ENCODE measurements at regions not wholly inside any gene's neighbourhood (a gene's known extent, or its start where the extent isn't known, plus 50 kb on each side); places are given as distances from the start of the nearest gene placed in this dataset.

- CTCF ChIA-PET = no interaction called here
- intact Hi-C loops (cut with DNase I, micrococcal nuclease) = no loop called here
- no peak overlapping the region for H3K27ac Mint-ChIP-seq
- Histone ChIP-seq H3K4me1 (ENCODE audit: insufficient read depth, low read length) (no peaks in the 10 kb centered on the region), H3K9me3 (ENCODE audit: control insufficient read depth in 1 of 2, insufficient read depth in 1 of 2, low read length in 2 of 2) (peaks cover 0 to 20% of the 10 kb centered on the region in 2 experiments), H3K36me3 (ENCODE audit: insufficient read depth, low read length) (no peaks in the 10 kb centered on the region), H3K4me3 (ENCODE audit: low read length) (no peak overlapping the region), H3K27me3 (ENCODE audit: control insufficient read depth in 1 of 2, insufficient read depth in 2 of 2, low read length in 2 of 2) (no peaks in the 10 kb centered on the region), H3K27ac (ENCODE audit: low read depth in 1 of 2, low read length in 2 of 2) (no peak overlapping the region)
- no peaks in the 10 kb centered on the region for H3K27me3 Mint-ChIP-seq
- POLR2A ChIA-PET = no interaction called here
- peaks cover 4% of the 10 kb centered on the region for H3K9me3 Mint-ChIP-seq
- DNase-seq (no peak), ATAC-seq (ENCODE audit: poor library complexity) (no peak)
- no peak overlapping the region for H3K4me3 Mint-ChIP-seq
- no peaks in the 10 kb centered on the region for H3K4me1 Mint-ChIP-seq (ENCODE audit: low read depth)
- H3K36me3 Mint-ChIP-seq (ENCODE audit: low read depth) = no peaks in the 10 kb centered on the region
- no peak for TF ChIP-seq CTCF (IDR thresholded peaks at IDR 0.05)
Observed at GRCh38 chr9:16071400-16071799, 518.6 kb downstream of the CCDC171 start.

GRCh38 chr9:16074963-16075362 is 522.1 kb downstream of the CCDC171 start:
- Histone ChIP-seq H3K4me3 (ENCODE audit: low read length) (no peak overlapping the region), H3K4me1 (ENCODE audit: insufficient read depth, low read length) (no peaks in the 10 kb centered on the region), H3K27me3 (ENCODE audit: control insufficient read depth in 1 of 2, insufficient read depth in 2 of 2, low read length in 2 of 2) (no peaks in the 10 kb centered on the region), H3K36me3 (ENCODE audit: insufficient read depth, low read length) (no peaks in the 10 kb centered on the region), H3K9me3 (ENCODE audit: control insufficient read depth in 1 of 2, insufficient read depth in 1 of 2, low read length in 2 of 2) (peaks cover 0 to 11% of the 10 kb centered on the region in 2 experiments), H3K27ac (ENCODE audit: low read depth in 1 of 2, low read length in 2 of 2) (no peak overlapping the region)
- no peaks in the 10 kb centered on the region for H3K36me3 Mint-ChIP-seq (ENCODE audit: low read depth)
- ChIA-PET CTCF (no interaction called here), POLR2A (no interaction called here)
- peaks cover 2% of the 10 kb centered on the region for H3K9me3 Mint-ChIP-seq
- H3K27ac Mint-ChIP-seq = no peak overlapping the region
- no peak for DNase-seq
- H3K4me1 Mint-ChIP-seq (ENCODE audit: low read depth) = no peaks in the 10 kb centered on the region
- no peaks in the 10 kb centered on the region for H3K27me3 Mint-ChIP-seq
- intact Hi-C loops (cut with DNase I, micrococcal nuclease) = no loop called here
- ATAC-seq (ENCODE audit: poor library complexity) = no peak
- H3K4me3 Mint-ChIP-seq = no peak overlapping the region
- TF ChIP-seq CTCF (IDR thresholded peaks at IDR 0.05) = no peak

- Histone ChIP-seq H3K27ac (ENCODE audit: low read depth in 1 of 2, low read length in 2 of 2) (no peak overlapping the region), H3K9me3 (ENCODE audit: control insufficient read depth in 1 of 2, insufficient read depth in 1 of 2, low read length in 2 of 2) (peaks cover 0 to 5% of the 10 kb centered on the region in 2 experiments), H3K4me1 (ENCODE audit: insufficient read depth, low read length) (no peaks in the 10 kb centered on the region), H3K36me3 (ENCODE audit: insufficient read depth, low read length) (no peaks in the 10 kb centered on the region), H3K4me3 (ENCODE audit: low read length) (no peak overlapping the region), H3K27me3 (ENCODE audit: control insufficient read depth in 1 of 2, insufficient read depth in 2 of 2, low read length in 2 of 2) (no peaks in the 10 kb centered on the region)
- no peaks in the 10 kb centered on the region for H3K36me3 Mint-ChIP-seq (ENCODE audit: low read depth)
- ChIA-PET POLR2A (no interaction called here), CTCF (no interaction called here)
- intact Hi-C loops (cut with DNase I, micrococcal nuclease) = no loop called here
- DNase-seq (no peak), ATAC-seq (ENCODE audit: poor library complexity) (no peak)
- H3K4me1 Mint-ChIP-seq (ENCODE audit: low read depth) = no peaks in the 10 kb centered on the region
- TF ChIP-seq CTCF (IDR thresholded peaks at IDR 0.05) = no peak
- H3K27ac Mint-ChIP-seq = no peak overlapping the region
- H3K27me3 Mint-ChIP-seq = no peaks in the 10 kb centered on the region
- H3K4me3 Mint-ChIP-seq = no peak overlapping the region
- H3K9me3 Mint-ChIP-seq = peaks cover 2% of the 10 kb centered on the region
Observed at GRCh38 chr9:16075696-16076095, 522.9 kb downstream of the CCDC171 start.

Data from CD4-positive, alpha-beta T cell (primary cell).